HL-60 (cell line): ENCODE measurements at regions not wholly inside any gene's neighbourhood (a gene's known extent, or its start where the extent isn't known, plus 50 kb on each side); places are given as distances from the start of the nearest gene placed in this dataset.

Source experiments
- CTCF ChIP-seq: IDR thresholded peaks from one replicate; pipeline ENCODE4 v1.5.1; 2011; ENCODE audit warnings: low read length, control low read depth, inconsistent platforms; ENCODE audit not compliant: insufficient read depth
- GABPA ChIP-seq: IDR thresholded peaks from 2 replicates; pipeline ENCODE4 v1.6.1; 2012; ENCODE audit warnings: low read depth
- POLR2AphosphoS5 ChIP-seq: IDR thresholded peaks from 2 replicates; pipeline ENCODE4 v1.6.1; 2012; ENCODE audit warnings: low read depth
- REST ChIP-seq: IDR thresholded peaks from 2 replicates; pipeline ENCODE4 v1.6.1; 2012; ENCODE audit warnings: low read depth; ENCODE audit not compliant: insufficient replicate concordance

GRCh38 chr18:56108478-56109367 lies 520.7 kb upstream of the TCF4 start:
- TF ChIP-seq CTCF (no peak), POLR2AphosphoS5 (no peak), GABPA (no peak), REST (no peak)
